Limb (tissue), 2 donors: ENCODE measurements at regions not wholly inside any gene's neighbourhood (a gene's known extent, or its start where the extent isn't known, plus 50 kb on each side); places are given as distances from the start of the nearest gene placed in this dataset.

Experiments used
- DNase-seq, 2 donors: peaks; one replicate each; pipeline ENCODE4 v3.0.0-alpha.2; 2016; ENCODE audit errors: extremely low spot score in 2 of 2

DNA sequence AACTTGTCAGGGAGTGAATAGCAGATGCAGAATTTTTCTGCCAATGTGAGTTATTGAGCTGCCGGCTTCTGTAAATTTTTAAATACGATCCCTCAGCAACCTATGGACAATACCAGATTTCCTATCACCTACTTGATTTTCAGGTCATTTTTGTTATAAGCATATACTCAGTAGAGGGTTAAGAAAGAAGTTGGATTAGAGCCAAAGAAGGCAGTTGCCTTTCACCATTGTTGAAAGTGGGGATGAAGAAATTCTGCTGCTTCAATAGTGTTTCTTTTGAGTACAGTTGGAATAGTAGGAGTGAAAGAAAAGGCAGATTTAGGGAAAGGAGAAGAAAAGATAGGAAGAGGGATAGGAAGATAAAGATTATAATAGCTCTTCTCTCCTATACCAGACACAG, 197.1 kb downstream of the ATP23 start:
- DNase-seq, result no peak

DNA sequence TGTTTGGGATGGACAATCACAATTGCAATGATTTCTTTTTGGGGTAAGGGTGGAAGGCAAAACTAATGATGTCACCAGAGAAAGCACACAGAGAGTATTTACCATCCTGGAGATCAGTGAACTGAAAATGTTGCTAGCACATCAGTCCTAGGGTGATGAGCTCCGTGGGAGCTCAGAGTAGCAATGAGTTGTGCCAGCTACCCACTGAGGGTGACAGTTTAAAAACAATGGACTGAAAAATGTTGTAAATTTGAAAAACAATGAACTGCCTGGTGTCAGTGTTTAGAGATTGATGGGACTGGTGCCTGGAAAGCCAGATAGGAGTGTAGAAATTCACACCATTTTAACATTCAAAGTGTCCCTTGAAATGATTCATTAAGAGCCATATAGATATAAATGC, 198.5 kb downstream of the ATP23 start:
- no peak for DNase-seq

DNA sequence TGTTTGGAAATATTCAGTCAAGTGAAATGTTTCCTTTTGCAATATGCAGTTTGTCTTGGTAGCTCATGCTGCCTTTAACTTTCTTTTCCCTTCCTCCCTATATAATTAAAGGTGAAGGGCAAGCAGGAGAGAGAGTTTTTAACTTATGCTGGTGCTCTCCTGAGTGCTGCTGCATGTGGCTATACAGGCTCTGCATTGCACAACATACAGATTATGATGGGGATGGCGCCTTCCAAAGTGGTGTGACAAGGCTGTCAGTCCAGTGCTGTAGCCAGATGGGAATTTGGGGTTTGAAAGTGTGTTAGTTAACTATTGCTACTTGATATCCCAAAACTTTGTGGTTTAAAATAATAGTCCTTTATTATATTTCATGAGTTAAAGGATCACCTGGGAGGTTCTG, 199.0 kb downstream of the ATP23 start:
- no peak for DNase-seq

DNA sequence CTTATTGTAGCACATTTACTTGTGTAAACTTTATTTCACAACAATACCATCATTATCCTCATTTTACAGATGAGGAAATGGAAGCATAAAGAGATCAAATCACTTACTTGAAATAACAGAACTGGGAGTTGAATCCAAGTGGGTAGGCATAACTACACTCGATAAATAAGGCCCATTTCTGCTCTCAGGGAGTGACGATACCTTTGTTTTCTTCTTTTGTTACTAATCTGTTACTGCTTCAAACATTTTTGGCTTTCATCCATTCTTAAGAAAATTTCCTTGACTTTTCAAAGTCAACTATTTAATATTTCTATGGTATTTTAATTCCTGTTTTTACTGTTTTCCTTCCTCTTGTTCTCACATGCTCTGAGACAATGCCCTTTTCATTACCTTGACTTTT, 201.6 kb downstream of the ATP23 start:
- DNase-seq, result no peak

DNA sequence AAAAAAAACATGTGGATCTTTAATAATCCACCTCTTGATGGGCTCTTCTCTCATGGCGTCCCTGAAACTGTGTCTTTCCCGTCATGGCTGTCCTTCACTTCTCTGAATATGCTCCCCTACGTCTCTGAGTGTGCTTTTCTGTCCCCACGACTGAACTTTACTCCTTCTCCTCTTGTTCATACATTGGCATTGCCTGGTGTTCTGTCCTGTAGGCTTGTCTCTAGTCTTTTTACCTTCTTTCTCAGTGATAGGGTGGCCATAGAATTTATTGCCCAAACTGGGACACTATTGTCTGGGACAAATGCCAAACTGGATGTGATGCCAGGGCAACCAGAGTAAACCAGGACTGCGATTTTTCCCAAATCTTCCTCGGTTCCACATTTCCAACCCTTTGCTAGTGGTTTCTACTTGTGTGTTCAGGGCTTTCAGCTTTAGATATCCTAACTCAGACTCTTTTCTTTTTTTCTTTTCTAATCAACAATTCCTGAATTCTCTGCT, 202.2 kb downstream of the ATP23 start:
- DNase-seq, result no peak

DNA sequence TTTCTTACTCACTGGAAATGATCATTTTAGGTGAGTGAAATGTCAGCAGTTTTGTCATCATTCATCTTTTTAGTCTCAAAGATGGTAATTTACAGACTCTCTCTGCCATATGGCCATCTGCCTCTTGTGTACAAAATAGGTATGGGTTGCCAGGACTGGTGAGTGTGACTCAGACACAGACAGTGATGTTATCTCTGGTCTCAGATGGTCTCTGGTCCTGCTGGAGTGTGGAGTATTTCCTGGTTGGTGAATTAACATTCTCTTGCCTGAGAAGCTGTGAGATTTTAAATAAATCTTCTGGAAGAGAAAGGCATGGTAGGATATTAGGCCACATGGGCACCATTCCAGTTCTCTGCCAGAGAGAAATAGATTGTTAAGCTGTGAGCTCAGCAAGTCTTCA, 207.0 kb downstream of the ATP23 start:
- no peak for DNase-seq

DNA sequence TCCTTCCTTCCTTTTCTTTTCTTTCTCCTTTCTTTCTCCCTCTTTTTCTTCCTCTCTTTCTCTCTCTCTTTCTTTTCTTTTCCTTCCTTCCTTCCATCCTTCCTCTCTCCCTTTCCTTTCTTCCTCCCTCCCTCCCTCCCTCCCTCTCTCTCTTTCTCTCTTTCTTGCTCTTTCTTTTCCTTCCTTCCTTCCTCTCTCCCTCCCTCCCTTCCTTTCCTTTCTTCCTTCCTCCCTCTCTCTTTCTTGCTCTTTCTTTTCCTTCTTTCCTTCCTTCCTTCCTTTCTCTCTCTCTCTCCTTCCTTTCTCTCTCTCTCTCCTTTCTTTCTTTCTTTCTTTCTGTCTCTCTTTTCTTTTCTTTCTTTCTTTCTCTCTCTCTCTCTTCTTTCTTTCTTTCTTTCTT, 207.6 kb downstream of the ATP23 start:
- no peak for DNase-seq

DNA sequence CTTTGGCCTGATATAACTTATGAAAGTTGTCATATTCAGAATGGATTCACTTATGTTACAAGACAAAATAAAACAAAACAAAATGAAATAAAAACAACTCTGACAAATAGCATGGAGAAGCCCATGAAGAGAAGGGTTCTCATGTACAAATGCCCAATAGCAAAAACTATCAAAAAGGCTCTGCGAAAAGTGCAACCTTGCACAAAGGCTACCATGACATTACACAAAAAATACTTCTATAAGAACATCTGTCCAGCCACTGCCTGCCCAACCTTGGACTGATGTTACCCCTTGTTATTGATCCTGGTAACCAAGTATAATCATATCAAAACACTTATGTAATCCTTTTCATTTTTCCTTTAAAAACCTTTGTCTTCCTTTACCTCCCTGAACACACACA, 213.0 kb downstream of the ATP23 start:
- no peak for DNase-seq

DNA sequence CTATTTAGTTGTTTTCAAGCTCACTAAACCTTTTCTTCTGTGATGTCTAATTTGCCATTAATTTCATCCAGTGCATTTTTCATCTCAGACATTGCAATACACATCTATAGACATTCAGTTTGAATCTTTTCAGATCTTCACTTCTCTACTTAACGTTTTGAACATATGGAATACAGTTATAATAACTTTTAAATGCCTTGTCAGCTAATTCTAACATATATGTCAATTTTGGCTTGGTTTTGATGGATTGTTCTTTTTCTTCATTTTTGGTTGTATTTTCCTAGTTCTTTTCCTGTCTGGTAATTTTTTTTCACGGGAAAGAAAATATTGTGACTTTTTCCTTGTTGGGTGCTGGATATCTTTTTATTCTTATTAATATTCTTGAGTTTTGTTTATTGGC, 215.3 kb downstream of the ATP23 start:
- DNase-seq, result no peak

DNA sequence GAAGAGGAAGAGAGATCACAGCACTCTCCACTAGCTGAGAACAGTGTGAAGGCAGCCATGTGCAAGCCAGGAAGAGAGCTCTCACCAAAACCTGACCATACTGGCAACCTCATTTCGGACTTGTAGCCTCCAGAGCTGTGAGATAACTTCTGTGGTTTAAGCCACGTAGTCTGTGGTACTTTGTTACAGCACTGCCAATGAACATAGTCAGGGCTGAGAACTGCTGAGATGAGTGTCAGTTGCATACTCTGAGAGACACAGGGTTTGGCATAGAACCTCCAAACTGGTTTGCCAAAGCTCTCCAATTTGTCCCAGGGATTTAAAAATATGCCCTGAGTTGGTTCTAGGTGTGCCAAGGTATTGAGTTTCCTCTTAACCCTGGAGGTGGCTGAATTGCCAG, 218.6 kb downstream of the ATP23 start:
- no peak for DNase-seq

DNA sequence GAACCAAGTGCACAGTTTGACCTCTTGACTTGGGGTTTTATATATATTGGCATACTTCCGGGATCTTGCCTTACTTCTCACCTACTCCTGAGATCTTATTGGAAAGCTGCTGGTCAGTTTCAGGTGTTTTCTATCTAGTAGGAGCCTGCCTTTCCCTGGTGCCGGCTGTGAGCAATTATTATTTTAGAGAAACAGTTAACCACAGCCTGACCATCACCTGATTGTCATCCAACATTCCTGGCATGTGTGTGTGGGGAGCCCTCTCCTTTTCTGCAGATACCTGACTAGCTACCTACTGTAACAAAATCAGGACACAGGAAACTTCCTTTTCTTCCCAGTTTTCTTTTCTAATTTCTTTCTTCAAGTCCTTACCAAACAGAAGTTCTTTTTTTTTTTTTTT, 220.4 kb downstream of the ATP23 start:
- no peak for DNase-seq

DNA sequence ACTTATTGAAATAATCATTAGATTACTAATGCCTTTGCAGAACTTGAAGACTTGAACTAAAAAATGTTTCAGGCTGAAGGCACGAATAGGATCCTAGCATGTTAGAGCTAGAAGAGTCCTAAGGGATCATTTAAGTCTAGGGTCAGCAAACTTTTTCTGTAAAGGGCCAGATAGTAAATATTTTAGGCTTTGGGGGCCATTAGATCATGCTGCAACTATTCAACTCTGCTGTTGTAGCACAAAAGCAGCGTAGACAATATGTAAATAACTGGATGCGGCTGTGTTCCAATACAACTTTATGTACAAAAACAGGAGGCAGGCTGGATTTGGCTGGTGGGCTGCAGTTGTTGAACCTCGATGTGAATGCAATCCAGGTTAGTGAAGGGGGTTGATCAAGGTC, 221.7 kb downstream of the ATP23 start:
- no peak for DNase-seq

DNA sequence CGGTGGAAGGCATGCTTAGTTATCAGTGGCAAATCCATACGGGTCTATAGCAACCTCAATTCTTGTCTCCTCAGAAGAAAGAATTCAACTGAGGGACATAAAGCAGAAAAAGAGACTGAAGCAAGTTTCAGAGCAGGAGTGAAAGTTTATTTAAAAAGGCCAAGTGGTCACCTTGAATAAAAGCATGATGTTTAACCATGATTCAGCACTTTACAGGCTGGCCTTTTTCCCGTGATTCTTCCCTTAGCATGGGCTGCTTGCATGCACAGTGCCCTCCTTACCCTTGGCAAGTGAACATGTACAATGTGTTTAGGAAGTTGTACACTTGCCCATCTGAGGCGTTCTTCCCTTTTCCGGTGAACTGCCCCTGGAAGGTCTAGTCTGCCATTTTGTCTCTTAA, 225.3 kb downstream of the ATP23 start:
- no peak for DNase-seq

DNA sequence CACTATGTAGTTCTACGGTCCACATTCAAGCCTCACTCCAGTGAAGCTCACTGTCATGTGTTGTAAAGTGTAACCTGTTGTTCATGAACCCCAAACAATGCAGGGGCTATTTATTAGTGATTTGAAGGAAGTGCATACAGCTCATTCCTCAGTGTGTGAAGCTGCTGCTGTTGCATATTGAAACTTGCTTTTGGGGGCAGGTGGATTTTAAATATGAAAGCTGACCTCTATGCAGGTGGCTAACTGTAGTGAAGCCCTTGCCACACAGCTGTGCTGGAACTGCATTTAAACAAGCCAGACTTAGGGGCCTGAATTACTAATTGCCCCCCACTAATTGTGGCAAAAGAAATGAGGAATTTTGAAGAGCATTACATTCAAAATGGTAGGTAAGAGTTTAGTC, 226.3 kb downstream of the ATP23 start:
- no peak for DNase-seq

DNA sequence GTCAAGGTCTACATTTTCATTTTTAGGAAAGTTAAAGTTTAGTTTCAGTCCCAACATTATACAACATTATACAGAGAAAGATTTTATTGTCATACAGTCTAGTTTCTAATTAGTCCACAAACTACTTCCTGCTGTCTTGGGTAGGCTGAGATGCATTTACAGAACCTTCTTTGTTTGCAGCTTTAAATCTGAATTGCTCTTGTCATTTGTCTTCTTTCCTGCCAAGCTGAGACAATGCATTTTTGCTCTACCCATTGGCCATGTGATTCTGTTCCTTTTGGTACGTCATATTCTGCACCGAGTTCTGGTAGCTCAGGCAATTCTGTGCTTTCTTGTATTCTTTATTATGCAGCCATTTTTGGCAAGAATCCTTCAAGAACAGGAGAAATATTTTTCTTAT, 228.5 kb downstream of the ATP23 start:
- DNase-seq, result no peak

DNA sequence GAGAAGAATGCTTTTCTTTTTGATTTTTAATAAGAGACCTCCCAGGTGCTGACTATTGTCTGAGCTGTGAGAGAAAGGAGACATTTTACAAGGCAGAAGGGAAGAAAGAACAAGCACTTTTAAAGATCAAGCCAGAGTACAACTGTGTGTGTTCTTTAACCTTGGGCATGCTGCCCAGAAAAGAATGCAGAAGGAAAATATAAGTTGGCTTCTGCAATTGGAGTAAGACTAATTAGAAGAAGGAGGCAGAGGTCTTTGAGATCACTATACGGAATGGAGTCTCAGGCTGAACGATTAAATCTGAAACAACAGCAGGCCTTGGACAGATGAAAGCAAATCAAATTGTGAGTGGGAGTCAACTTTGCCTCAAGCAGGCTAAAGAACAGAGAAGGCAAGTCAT, 230.5 kb downstream of the ATP23 start:
- peak in 1 of 2 donors; percentile 48 for DNase-seq

DNA sequence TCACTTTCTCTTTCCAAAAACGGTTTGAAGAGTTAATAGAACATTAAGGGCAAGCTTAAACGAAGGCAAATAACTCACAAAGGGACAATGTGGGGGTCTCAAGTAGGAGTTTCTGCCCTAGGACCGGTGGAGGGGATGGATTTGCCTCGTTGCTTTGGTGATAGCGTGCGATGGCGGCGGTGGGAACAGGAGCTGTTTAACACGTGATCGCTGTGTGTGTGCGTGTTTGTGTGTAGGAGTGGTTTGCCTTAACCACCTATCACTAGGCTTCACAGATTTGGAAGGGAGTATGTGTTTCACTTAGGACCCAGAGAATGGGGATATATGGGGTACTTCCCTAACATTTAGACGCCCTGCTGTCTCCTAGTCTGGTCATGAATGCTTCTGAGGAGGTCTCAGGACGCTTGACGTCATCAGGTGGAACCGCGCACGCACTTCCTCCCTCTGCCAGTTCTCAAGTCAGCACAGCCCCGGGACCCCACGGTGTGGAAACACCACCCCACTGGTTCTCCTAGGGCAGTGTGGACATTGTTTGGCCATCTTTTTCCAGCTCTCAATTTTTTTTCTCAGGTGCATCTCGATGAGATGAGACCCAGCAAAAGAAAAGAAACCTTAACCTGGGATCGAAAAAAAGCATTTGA, 231.2 kb downstream of the ATP23 start:
- no peak for DNase-seq

DNA sequence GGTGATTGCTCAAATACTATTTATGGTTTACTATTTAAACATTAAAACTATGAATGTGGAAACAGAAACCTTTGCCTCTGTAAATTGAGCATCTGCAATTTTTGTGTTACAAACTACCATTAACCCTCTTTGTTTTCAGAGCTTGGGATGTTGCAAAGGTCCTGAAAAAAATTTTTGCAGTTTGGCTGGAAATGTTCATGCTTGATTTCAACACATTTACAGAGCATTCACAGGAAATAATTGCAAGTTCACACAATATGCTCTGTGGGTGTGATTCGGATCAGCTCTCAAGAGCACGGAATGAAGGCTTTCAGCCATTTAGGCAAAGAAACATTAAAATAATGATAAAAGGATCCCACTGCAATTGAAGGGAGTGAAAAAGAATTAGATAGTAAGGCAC, 232.9 kb downstream of the ATP23 start:
- DNase-seq, result no peak

DNA sequence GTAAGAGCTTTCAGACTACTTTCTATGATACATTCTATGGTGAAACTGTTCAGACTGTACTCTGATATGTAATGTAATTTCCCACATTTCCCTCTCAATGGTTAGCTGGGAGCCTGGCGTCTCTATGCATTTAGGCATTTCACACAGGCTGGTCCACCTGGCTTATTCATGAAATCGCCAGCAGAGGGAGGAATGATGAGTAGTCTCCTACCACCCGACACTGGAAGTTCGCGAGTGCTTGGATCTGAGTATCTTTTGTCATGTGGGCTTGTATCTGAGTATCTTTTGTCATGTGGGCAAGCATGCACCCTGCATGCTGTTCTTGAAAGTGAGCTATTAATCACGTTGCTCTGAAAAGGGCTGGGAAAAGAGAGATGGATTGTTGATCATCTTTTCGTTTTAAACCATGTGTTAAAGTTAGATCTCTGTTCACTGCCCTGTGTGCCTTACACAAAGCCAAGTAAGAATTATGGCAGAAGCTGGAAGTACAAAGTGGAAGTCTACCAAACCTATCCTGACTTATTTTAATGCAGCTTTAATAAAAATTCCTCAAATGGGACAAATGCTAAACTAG, 235.0 kb downstream of the ATP23 start:
- DNase-seq, result no peak

DNA sequence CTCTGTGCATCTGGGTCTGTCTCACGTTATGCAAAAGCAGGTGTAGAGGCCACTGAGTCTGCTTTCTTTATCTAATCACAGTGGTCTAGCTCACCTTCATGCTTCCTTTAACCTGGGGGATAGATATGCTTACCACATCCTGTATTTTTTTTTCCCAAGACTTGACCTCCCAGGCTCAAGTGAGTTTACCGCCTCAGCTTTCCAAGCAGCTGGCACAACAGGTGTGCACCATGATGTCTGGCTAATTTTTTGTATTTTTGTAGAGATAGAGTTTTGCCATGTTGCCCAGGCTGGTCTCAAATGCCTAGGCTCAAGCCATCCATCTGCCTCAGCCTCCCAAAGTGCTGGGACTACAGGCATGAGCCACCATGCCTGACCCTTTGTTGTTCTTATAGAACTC, 236.0 kb downstream of the ATP23 start:
- DNase-seq, result no peak

DNA sequence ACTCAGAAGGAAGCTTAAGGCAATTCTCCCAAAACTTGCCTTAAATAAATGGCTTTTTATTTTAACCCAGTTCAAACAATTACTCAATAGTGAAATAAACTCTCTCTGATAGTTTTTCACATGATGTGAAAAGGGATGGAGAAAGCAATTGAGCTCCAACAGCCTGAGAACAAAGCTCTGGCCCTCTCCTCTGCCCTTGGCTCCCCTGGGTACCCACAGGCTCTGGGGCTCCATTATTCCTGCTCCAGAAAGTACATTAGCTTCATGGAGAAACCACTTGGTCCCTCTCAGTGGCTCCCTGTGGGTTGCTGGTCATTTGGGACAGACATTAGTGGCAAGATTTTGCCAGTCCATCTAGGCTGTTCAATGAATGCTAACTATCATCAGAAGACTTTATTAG, 242.8 kb downstream of the ATP23 start:
- no peak for DNase-seq

DNA sequence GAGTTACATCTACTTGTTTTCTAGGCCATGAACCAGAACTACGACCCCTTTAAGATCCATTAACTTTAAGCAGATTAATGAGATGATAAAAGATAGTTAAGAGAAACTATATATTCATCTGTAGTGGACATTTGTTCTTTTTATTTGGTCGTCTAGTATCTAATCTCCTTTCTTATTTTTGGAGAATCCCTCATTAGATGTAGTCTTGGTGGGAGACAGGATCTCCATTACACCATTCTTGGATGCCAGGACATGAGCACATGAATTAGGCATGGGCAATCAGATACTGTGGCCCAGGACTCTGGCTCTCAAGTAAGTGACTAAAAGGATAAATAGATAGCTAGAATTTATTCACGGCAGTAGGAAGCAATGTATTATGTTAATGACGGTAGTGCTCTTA, 245.0 kb downstream of the ATP23 start:
- DNase-seq, result no peak

DNA sequence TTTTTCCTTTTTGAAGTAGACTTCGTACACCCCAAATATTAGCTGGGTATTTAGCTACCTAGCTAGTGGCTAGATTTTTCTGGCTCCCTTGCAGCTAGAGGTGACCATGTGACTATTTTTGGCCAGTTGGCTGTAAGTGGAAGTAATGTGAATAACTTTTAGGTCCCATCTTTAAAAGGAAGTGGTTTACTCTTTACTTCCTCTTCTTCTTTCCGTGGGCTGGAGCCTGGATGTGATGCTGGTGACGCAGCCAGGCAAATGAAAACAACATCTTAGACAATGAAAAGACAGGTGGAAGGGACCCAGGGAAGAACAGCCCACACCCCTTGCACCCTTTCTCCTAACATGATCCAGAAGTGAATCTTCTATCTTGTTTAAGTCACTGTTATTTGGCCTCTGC, 245.5 kb downstream of the ATP23 start:
- DNase-seq, result no peak

DNA sequence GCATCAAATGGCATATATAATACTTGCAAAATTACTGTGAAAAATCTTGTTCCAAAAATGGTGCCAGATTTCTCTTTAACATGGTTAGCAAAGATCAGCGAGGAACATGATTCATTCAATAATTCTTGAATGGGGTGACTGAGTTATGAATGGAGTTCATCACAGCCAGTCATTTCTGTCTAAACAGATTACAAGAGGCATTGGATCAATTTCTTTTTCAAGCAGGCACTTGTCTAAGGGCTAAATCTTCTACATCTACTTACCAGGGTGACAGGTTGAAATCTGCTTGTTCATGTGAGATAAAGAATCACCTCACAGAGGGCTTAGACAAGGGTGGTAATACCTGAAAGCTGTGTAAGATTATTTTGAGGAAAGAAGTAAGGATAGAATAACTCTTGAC, 247.7 kb downstream of the ATP23 start:
- DNase-seq, result no peak
